EL (cell line): ENCODE measurements at regions not wholly inside any gene's neighbourhood (a gene's known extent, or its start where the extent isn't known, plus 50 kb on each side); places are given as distances from the start of the nearest gene placed in this dataset.
A peak's percentile ranks its signal among the peaks of the same experiment; 100 is the strongest.

Source experiments
- DNase-seq: peaks from one replicate; pipeline ENCODE4 v3.0.0-alpha.2; 2016

DNA sequence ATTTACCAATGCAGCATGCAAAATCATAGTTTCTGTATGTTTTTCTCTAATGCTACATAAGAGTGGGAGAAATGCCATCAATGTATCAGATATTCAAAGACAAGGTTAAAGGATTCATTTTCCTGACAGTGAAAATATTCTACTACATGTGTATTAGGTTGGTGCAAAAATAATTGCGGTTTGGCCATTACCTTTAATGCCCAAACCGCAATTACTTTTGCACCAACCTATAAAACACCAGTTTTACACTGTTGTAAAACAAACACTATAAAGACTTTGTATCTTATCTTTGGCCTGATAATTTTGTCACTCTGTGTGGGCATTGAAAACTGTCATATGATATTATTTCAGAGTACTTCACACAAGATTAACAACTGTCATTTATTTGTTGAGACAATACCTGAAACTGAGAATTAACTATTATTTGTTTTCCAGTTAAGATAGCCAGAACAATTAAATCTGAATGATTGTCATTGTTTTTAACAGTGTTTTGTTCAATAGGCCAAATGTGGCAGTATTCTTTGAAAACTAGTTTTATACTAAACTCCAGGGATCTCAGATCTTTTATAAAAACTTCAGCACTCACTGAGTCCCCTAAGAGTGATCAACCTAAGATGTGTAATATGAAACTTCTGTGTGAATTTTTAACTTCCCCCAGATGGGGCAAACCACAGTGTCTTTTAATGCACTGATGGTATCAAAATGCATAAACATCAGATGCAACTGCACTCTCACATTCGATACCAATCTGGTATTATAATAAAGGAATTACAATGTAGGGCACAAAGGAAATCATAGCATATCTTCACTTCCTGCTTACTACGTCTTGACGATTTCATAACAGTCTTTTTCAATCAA is 53.8 kb upstream of the FBN2 start:
- no peak for DNase-seq

GRCh38 chr5:128596071-128596470 is 58.0 kb upstream of the FBN2 start:
- peak; percentile 6 for DNase-seq

DNA sequence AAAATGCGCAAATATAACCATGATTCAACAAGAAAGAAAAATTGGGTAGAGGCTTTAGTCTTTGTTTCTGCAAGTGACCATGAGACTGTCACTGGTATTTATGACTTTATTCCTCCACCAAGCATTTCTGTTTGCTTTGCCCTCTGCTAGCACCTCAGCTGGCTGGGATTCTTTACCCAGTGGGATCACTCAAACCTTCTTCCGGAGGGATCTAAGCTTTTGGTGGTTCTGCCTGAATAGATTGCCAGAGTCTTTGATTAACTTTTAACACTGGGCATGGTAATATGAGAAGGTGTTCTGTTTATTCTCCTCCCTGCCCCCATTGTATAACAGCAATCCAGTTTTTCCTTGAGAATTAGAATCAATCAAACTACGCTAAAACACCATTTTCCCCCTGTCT is 59.1 kb upstream of the FBN2 start:
- DNase-seq = no peak

DNA sequence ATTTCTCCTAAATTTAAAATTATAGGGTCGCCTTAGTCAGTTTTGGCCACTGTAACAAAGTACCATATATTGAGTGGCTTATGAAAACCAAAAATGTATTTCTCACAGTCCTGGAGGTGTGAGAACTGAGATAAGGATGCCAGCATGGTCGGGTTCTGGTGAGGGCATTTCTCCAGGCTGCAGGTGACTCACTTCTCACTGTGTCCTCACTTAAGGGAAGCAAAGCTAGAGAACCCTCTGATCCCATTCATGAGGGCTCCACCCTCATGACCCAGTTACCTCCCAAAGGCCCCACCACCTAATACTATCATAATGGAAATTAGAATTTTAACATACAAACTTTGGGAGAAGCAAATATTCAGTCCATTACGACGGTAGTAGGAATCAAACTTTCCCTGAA is 75.1 kb upstream of the FBN2 start:
- DNase-seq = peak; percentile 21

- DNase-seq = peak; percentile 25
Measured at GRCh38 chr5:128613766-128614165, 75.7 kb upstream of the FBN2 start.

GRCh38 chr5:128615578-128615977 is 77.5 kb upstream of the FBN2 start:
- no peak for DNase-seq

DNA sequence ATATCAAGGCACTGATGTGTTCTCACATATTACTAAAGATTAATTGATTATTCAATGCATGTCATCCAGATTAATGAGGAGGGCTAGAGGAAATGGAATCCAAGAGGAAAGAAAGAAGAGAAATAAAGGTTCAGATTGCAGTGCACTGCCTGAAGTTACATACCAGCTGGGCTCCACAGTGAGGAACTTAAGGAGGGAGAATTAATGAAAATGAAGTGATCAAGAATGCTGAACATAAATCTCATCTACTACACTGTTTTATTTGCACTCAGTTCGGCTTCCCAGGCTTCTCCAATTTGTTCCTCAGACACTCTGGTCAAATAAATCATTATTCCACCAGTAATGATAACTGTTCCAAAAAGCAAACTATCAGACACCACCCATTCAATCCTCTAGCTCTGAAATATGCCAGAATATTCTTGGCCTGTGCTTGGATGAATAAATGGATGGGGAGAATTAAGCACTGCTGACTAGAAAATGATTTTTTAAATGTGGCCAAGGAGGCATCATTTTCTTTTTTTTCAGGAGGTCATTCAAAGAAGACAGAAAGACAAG is 88.6 kb upstream of the FBN2 start:
- no peak for DNase-seq

DNA sequence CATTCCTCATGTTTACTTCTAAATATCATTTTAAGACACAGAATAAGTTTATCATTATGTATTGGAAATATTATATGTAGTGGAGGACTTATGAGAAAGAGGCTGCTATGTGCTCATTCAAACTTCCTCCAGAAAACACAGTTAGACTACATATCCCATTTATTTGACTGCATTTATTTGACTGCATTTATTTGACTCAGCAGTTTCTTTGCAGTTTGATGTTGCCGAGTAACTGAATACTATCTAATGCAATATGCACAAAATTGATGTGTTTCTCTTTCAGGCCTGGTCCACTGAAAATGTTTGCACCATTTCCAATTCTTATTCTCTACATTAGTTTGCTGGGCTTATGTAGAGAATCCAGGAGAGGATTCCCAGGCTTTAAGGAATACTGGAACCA is 89.9 kb upstream of the FBN2 start:
- DNase-seq = no peak

DNA sequence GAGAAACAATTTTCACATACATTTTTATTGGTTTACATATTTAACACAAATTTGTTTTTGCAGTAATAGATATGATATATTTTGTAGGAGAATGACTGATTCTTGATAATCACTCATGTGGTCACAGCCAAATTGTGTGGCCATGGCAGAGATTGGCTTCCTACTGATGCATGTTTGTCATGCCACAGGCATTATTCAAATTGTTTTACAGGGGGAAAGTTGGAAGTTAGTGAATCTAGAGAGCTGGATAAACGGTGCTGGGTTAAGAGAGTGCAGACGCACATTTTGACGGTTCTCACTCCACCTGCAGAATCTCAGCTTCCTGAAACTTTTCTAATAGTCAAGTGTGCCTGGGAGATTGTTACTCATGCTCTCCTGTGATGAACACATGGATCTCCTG is 91.1 kb upstream of the FBN2 start:
- DNase-seq = peak; percentile 67

DNA sequence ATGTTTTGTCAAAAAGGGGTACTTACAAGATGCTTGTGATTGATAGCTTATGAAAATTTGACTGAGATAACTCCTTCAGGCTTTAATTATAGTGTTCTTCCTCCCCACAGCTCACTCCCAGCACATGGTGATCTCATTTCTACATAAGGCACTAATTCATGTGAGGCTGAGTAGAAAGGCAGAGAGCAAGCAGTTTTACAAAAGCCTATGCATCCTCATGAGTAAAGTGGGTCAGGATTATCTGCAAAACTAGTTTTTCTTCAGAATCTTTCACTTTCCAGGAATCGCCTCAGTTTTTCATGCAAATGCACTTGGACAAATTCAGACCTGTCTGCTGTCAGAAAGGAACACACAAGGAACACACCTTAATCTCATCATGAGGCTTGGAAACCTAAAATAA is 92.1 kb upstream of the FBN2 start:
- no peak for DNase-seq

DNA sequence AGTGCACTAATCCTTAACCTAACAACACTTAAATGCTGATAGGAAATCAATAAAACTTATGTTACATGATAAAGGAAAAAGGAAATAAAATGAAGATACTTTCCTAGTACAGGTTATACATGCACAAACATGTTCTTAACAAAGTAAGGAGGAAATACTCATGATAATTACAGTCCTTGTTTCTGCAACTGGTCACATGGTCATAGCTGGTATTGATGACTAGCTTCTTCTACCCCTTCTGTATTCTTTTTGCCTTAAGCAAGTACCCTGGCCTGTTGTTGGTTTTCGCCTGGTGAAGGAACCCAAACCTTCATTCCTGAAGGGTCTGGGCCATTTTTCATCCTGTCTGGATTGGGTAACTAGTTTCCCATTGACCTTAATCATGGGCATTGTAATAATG is 93.7 kb upstream of the FBN2 start:
- no peak for DNase-seq

GRCh38 chr5:128632264-128632663 is 94.2 kb upstream of the FBN2 start:
- DNase-seq = peak; percentile 68

GRCh38 chr5:128633901-128634300 is 95.9 kb upstream of the FBN2 start:
- peak; percentile 6 for DNase-seq

DNA sequence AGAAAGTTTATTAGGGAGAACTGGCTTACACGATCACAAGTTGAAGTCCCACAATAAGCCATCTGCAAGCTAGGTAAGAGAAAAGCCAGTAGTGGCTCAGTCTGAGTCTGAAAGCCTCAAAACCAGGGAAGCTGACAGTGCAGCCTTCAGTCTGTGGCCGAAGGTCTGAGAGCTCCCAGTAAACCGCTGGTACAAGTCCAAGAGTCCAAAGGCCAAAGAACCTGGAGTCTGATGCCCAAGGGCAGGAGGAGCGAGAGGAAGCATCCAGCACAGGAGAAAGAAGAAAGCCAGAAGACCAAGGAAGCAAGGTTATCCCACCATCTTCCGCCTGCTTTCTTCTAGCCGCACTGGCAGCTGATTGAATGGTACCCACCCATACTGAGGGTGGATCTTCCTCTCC is 97.3 kb upstream of the FBN2 start:
- no peak for DNase-seq

DNA sequence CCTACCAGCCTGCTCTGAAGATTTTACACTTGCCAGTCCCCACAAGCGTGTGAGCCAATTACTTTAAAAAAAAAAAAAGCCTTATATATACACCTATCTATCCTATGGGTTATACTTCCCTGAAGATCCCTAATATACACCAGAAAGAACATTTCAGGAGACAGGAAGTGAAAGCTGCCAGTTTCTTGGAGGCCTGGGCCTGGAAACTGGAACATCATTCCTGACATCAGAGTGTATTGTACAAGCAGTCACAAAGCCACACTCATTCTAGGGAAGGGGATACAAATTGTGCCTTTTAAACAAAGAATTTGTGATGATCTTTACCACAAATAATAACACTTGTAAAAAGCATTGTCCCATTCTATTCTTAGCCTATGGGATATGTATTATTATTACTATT is 98.3 kb upstream of the FBN2 start:
- DNase-seq = no peak

DNA sequence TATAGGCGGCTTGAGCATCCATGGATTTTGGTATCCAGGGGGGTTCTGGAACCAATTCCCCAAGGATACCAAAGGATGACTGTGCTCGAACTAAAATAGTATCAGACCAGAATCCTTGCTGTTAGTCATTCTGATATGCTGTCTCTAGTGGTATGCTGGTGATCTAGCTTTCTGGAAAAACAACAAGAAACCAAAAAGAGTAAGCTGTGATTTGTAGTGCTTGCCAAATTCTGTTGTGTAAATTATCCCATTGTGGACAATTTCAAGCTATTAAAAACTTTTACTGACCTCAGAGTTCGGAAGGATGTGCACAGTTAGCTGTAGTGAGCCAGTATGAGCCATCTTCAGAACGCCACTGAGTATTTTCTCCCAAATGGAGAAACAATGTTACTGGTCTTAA is 99.0 kb upstream of the FBN2 start:
- peak; percentile 62 for DNase-seq

- no peak for DNase-seq
Measured at GRCh38 chr5:128641861-128642260, 103.8 kb upstream of the FBN2 start.

- DNase-seq = peak; percentile 84
Measured at GRCh38 chr5:128644863-128645262, 106.8 kb upstream of the FBN2 start.

GRCh38 chr5:128645581-128645980 is 107.5 kb upstream of the FBN2 start:
- DNase-seq = peak; percentile 32

DNA sequence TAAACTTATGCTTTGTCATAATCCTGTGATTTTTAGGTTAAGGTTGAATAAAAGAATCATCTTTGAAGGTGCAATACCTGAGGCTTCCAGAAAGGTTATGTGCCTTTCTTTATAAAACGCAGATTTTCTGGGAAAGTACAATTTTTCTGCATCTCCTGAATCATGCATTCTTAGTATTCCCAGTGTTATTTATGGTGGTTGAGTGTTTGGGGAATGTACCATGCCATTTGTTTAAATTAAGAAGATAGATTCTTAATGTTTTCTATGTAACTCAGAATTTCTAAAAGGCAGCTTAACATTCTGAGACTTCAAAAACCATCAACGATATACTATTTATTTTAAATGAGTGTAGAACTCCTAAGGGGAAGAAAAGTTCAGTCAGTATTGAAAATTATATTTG is 108.1 kb upstream of the FBN2 start:
- no peak for DNase-seq

- DNase-seq = peak; percentile 68
Measured at GRCh38 chr5:128649192-128649591, 111.1 kb upstream of the FBN2 start.

GRCh38 chr5:128662997-128663396 is 125.0 kb upstream of the FBN2 start:
- no peak for DNase-seq

DNA sequence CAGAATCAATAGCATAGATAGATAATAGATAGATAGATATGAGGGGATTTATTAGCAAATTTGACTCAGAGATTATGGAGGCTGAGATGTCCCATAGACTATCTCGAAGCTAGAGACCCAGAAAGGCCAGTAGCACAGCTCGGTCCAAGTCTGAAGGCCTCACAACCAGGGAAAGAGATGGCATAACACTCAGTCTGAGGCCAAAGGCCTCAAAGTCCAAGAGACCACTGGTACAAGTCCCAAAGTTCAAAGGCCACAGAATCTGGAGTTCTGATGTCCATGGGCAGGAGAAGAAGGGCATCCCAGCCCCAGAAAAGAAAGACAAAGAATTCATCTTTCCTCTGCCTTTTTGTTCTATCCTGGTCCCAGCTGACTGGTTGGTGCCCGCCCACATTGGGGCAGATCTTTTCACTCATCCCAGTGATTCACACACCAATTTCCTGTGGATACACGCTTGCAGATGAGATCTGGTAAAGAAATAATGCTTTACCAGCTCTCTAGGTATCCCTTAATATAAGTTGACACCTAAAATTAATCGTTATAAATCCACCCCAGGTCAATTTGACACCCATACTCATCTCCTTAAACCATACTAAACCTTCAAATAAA is 127.8 kb upstream of the FBN2 start:
- no peak for DNase-seq

DNA sequence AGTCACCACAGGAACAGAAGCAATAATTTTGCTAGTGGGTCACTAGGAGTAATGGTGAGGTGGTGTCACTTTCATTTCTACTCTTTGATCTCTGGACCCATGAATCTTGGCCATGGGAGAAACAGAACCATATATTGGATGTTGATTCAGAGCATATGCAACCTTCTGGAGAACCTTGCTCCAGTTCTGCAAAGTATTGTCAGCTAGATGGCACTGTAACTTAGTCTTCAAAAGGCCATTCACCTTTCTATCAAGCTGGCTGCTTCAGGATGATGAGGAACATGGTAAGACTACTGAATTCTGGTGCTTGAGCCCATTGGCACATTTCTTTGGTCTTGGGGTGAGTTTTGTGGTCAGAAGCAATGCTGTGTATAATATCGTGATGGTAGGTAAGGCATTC is 129.1 kb upstream of the FBN2 start:
- no peak for DNase-seq
